Fibroblast of skin of scalp (primary cell): ENCODE measurements at regions not wholly inside any gene's neighbourhood (a gene's known extent, or its start where the extent isn't known, plus 50 kb on each side); places are given as distances from the start of the nearest gene placed in this dataset.

Experiments
- DNase-seq: peaks from one replicate; pipeline ENCODE4 v3.0.0-alpha.2; 2013

DNA sequence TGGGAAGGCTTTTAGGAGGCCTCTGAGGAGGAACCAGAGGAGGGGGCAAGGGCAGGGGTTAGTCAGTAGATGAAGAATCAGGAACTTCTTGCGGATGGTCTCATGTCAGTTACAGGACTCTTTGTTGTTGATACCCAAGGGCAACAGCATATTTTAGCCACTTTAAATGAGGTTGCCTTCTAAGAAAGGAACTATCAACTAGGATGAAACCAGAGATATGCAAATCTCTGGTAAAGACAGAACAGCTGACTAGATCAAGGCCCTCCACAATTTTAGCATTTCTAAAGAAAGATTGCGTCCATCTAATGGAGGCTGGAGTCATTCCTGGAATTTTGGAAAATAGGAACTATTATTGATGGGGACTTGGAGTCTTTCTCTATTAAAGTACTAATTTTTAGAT, 57.7 kb upstream of the KLF4 start:
- no peak for DNase-seq

DNA sequence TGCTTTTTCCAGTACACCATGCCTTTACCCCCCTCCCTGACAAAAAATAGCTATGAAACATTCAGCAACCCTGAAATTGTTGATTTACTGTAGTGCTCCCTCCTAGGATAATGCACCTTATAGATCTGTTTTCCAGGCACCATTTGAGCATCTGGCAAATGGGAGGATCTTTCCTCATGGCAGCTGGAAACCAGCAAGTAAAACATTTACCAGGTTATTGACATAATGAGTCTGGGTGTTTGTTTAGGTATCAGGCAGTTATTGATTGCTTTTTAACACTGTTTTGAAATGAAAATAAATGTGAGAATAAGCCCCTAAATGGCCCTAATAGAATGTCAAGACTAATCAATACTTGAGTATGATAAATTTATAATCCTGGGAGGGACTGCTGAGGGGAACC, 57.3 kb upstream of the KLF4 start:
- no peak for DNase-seq

DNA sequence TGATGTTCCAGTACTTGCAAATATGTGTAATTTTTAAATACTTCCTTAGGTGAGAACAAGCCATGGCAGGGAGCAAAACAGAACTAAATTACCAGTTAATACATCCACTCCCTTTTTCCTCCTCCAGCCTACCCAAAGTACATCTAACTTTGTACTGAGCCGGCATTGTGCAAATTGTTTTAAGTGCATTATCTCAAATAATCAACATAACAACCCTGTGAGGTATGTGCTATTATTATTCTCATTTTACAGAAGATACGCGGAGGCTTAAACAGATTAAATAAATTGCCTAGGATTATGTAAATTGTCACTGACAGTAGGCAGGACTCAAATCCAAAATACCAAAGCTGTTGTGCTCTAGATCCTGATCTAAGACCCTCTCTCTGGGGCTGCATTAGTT, 55.5 kb upstream of the KLF4 start:
- no peak for DNase-seq

DNA sequence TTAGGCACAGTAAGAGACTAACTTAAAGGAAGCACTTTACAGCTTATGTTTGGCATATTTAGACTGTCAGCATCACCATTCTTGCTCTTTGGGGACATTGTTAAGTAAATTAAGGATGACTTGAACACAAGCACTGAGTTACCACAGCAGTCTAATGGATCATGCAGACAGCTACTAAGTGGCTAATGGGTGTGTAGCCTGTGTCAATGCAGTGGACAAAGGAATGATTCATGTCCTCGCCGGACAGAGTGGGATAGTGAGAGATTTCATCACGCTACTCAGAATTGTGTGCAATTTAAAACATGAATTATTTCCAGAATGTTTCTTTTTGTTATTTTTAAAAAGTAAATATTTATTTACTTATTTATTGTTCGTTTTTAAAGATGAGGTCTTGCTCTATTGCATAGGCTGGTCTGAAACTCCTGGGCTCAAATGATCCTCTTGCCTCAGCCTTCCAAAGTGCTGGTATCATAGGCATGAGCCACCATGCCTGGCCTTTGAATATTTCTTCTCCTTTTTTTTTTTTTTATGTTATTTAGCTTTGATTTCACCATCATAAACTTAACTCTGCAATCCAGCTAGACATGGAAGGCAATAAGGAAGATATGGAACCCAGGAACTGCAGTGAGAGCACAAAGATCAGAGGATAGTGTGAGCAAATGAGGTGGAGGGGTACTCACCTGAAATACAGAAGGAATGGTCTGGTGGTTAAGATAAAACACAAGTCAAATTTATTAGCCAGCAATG, 53.0 kb upstream of the KLF4 start:
- DNase-seq: no peak

- no peak for DNase-seq
Measured at GRCh38 chr9:107541523-107541922, 52.0 kb upstream of the KLF4 start.

DNA sequence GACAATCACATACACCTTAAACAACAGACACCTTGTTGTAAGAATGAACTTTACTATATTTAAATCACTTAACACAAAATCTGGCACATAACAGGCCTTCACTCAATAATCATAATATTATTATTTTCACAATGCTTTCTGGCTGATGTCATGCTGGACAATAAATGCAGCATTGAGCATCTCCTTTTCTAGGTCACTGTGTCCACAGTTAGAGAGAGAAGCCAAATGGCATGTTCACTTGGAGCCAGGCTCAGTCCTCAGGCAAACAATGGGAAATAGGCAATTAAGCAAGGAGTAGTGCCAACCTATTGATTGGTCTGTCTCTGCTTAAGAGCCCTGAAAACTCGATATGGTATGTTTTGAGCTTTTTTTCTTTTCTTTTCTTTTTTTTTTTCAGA, 50.6 kb upstream of the KLF4 start:
- DNase-seq: no peak

DNA sequence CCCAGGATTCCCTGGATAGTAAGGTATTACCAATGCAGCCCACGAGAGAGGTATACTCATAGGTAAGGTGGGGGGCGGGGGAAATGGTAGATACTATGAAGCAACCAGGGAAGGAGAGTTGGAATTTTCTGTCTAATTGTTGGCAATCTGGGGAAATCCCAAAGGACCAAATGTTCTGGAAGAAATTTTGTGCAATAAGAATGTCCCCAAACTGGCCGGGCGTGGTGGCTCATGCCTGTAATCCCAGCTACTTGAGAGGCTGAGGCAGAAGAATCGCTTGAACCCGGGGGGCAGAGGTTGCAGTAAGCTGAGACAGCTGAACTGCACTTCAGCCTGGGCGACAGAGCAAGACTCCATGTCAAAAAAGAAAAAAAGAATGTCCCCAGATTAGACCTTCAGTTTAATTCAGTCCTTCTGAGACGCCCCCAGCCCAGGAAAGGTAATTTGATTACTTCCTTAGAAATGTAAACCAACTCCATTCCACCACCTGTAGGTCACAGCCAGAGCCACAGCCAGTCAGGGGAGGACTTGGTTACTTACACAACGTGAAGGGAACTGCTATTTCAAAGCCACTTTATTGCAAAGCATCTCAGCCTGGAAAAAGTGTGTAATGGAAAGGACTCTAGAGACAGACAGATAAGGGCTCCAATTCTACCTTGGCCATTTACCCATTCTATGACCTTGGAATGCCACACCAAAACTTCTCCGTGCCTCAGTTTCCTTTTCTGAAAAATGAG, 50.0 kb upstream of the KLF4 start:
- no peak for DNase-seq
